ENCODE measurements at regions not wholly inside any gene's neighbourhood (a gene's known extent, or its start where the extent isn't known, plus 50 kb on each side); places are given as distances from the start of the nearest gene placed in this dataset.

DNA sequence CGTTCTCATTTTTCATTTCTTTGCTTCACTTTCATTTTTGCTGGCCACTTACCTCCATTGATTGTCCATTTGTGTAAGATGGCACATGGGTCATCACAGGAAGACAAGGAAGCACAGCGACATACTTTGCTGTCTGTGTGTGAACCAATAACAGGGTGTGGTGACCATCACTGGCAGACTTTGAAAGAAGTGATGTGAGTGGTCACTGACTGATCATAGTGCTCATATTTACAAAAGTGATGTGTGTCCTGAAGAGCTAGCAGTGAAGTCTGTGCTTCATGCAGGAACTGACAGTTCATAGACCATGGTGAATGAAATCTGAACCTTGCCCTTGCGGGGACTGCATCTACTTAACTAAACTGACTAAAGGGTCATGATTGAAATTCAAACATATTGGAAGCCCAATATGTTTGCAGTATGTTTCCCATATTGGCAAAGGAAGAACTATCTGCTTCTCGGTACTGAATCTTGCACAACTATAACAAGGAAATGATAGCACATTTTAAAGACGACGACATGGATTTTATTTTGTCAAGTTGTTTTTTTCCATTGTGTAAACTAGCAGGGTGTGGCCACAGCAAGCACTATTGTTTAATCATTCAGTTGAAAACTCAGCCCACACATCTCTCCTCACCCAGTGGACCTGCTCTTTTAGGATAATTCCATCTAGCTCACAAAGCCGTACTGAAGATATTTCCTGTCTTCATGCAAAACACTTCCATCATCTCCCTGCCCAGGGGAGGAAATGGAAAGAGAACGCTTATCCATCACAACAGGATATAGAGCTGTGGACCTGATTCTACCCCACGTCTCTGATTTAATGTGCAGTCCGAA is 232.0 kb upstream of the ANKRD55 start:
- no peak overlapping the region for H3K27ac ChIP-seq
- TF ChIP-seq, protein P1, sequence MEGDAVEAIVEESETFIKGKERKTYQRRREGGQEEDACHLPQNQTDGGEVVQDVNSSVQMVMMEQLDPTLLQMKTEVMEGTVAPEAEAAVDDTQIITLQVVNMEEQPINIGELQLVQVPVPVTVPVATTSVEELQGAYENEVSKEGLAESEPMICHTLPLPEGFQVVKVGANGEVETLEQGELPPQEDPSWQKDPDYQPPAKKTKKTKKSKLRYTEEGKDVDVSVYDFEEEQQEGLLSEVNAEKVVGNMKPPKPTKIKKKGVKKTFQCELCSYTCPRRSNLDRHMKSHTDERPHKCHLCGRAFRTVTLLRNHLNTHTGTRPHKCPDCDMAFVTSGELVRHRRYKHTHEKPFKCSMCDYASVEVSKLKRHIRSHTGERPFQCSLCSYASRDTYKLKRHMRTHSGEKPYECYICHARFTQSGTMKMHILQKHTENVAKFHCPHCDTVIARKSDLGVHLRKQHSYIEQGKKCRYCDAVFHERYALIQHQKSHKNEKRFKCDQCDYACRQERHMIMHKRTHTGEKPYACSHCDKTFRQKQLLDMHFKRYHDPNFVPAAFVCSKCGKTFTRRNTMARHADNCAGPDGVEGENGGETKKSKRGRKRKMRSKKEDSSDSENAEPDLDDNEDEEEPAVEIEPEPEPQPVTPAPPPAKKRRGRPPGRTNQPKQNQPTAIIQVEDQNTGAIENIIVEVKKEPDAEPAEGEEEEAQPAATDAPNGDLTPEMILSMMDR (conservative IDR thresholded peaks at IDR 0.05): no peak

DNA sequence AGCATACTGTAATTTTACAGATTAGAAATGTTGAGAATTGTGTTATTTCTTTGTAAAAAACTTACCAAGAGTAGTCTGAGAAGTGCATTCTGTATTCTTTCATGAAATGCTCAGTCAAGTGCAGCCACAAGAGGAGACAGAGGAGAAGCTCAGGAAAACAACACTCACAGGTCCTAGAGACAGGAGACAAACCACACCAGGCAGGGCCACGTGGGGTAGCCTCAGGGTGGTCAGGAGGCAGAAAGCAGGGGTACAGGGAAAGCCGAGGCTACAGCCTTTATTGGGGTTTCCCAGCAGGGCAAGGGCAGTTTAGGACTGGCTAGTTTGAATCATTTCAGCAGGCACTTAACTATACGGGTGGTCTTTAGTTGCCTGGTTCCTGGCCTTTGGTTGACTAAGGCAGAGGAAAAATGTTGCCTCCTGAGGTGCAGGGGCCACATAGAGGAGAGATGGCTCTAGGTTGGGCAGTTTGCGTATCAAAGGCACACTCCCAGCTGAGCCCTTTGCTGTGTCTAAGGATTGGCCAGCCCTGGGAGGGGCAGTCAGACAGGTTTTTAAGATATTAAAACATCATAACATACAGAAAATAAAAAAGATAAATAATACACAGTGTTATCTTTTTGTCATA is 230.9 kb upstream of the ANKRD55 start:
- H3K27ac ChIP-seq: no peak overlapping the region
- TF ChIP-seq, protein P1 (conservative IDR thresholded peaks at IDR 0.05): no peak

DNA sequence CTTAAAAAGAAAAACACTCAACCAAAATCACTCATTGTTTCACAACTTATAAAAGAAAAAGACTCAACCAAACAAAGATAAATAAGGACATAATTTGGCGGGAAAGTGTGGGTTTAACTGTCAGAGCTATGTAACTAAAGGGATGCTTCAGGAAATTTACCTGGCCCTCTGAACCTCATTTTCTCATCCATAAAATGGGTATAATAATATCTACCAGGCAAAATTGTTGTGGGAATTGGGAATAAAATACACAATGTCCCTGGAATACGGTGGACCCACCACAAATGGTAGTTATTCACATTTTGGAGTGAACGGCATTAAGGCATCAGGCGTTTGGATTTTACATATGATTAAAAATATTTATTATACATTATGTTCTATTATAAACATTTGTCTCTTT is 228.5 kb upstream of the ANKRD55 start:
- TF ChIP-seq, protein P1 (conservative IDR thresholded peaks at IDR 0.05): no peak

DNA sequence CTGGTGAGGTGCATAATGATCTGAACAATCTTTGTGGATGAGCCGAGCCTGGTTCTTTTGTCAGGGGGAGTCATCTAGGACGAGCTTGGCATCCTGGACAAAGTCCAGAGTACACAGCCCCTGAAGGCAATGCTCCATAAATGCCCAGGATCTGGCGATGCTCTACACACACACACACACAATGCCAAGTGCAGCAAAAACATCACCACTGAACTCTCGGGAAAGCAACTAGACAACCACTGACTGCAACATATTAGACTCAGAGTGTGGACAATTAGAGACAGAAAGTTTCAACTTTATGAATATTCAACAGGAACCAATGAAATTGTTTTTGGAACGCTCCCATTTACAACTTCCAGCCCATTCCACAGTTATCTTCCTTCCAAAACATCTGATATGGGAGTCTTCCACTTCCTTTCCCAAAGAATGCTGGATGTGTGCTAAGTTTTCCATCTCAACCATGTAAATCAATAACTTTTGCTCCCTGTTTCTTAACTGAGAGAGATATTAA is 227.6 kb upstream of the ANKRD55 start:
- H3K27ac ChIP-seq: peak overlapping the region; percentile 62
- TF ChIP-seq, protein P1 (conservative IDR thresholded peaks at IDR 0.05): no peak

More for the DNA sequence above, 228.5 kb upstream of the ANKRD55 start:
- H3K27ac ChIP-seq: peak overlapping the region; percentile 62

DNA sequence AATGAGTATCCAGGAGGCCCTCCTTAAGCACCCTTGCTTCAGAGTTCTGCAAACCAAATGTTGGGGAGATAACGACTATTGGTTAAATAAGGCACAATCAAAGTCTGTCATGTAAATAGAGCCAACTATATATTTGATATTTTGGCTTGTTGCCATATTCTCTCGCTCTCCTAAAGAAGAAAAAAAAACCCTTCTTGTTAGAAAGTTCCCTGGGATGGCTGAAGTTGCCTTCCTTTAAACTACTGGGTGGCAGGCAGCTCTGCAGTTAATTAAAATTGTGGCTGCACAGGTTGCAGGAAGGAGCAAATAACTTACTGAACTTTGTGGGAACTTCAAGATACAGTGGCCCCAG is 227.0 kb upstream of the ANKRD55 start:
- peak overlapping the region; percentile 62 for H3K27ac ChIP-seq
- TF ChIP-seq, protein P1 (conservative IDR thresholded peaks at IDR 0.05): no peak

DNA sequence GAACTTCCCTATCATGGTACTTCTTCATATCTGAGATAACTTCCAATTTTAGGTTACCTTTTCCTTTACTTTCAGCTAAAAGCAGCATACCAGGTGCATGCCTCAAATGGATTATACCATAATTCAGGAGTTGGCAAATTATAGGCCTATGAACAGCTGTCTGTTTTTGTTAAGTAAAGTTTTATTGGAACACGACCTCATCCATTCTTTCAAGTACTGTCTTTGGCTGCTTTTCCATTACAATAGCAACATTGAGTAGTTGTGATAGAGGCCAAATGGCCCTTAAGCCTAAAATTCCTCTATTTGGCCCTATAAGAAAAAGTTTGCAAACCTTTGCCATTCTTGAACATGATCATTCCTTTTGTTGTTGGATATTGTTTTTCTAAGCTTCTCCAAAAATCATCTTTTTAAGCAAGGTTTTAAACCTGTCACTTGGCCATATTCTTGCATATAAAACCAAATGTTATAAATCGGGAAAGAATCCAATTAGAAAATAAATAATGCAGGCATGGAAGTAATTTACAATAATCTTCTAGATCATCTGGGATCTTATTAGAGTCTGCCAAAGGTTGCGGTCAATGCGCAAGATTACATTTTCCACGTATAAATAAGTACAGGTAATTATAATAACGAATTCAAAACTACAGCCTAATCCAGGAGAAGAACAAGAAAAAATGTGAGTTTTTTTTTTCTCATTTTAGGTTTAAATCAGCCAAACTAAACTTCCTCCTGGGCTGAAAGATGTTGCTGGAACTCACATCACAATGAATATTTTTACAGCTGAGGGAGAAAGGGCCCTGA is 226.5 kb upstream of the ANKRD55 start:
- TF ChIP-seq, protein P1 (conservative IDR thresholded peaks at IDR 0.05): no peak
- H3K27ac ChIP-seq: peak overlapping the region; percentile 62
